ENCODE measurements at regions not wholly inside any gene's neighbourhood (a gene's known extent, or its start where the extent isn't known, plus 50 kb on each side); places are given as distances from the start of the nearest gene placed in this dataset.

GRCh38 chr5:74275171-74275992, 365.1 kb downstream of the ENC1 start:
- DNase-seq (ENCODE audit: insufficient read length, low spot score) (no peak), FAIRE-seq (no peak)

GRCh38 chr5:74274326-74274725, 366.2 kb downstream of the ENC1 start:
- FAIRE-seq (no peak), DNase-seq (ENCODE audit: insufficient read length, low spot score) (no peak)

- DNase-seq (ENCODE audit: insufficient read length, low spot score) (peak; percentile 43), FAIRE-seq (peak; percentile 54)
Observed at GRCh38 chr5:74272831-74273451, 367.6 kb downstream of the ENC1 start.

- peak; percentile 51 for DNase-seq (ENCODE audit: insufficient read length, low spot score)
Observed at GRCh38 chr5:74272024-74272775, 368.3 kb downstream of the ENC1 start.

GRCh38 chr5:74268297-74268696, 372.2 kb downstream of the ENC1 start:
- no peak for DNase-seq (ENCODE audit: insufficient read length, low spot score)
- FAIRE-seq: peak; percentile 55

More at GRCh38 chr5:74272024-74272775, 368.3 kb downstream of the ENC1 start:
- peak; percentile 20 for FAIRE-seq

- no peak for FAIRE-seq
- DNase-seq (ENCODE audit: insufficient read length, low spot score): no peak
Observed at GRCh38 chr5:74266836-74267235, 373.7 kb downstream of the ENC1 start.

GRCh38 chr5:74266132-74266531, 374.4 kb downstream of the ENC1 start:
- no peak for FAIRE-seq
- DNase-seq (ENCODE audit: insufficient read length, low spot score): no peak

- no peak for DNase-seq (ENCODE audit: insufficient read length, low spot score)
- FAIRE-seq: no peak
Observed at GRCh38 chr5:74262544-74263207, 377.9 kb downstream of the ENC1 start.

- DNase-seq (ENCODE audit: insufficient read length, low spot score) (no peak), FAIRE-seq (no peak)
Observed at GRCh38 chr5:74261866-74262265, 378.7 kb downstream of the ENC1 start.

- no peak for DNase-seq (ENCODE audit: insufficient read length, low spot score)
- FAIRE-seq: no peak
Observed at GRCh38 chr5:74261421-74261820, 379.1 kb downstream of the ENC1 start.

GRCh38 chr5:74259572-74259971, 381.0 kb downstream of the ENC1 start:
- FAIRE-seq: no peak
- no peak for DNase-seq (ENCODE audit: insufficient read length, low spot score)

- FAIRE-seq (no peak), DNase-seq (ENCODE audit: insufficient read length, low spot score) (no peak)
Observed at GRCh38 chr5:74258314-74258665, 382.2 kb downstream of the ENC1 start.

- DNase-seq (ENCODE audit: insufficient read length, low spot score) (no peak), FAIRE-seq (no peak)
Observed at GRCh38 chr5:74257645-74258313, 382.7 kb downstream of the ENC1 start.

- DNase-seq (ENCODE audit: insufficient read length, low spot score) (no peak), FAIRE-seq (no peak)
Observed at GRCh38 chr5:74257060-74257527, 383.4 kb downstream of the ENC1 start.

GRCh38 chr5:74255692-74256392, 384.7 kb downstream of the ENC1 start:
- FAIRE-seq (no peak), DNase-seq (ENCODE audit: insufficient read length, low spot score) (no peak)

GRCh38 chr5:74254257-74254656, 386.3 kb downstream of the ENC1 start:
- DNase-seq (ENCODE audit: insufficient read length, low spot score) (no peak), FAIRE-seq (no peak)

- FAIRE-seq: no peak
- no peak for DNase-seq (ENCODE audit: insufficient read length, low spot score)
Observed at GRCh38 chr5:74252044-74252443, 388.5 kb downstream of the ENC1 start.

GRCh38 chr5:74251141-74252035, 389.1 kb downstream of the ENC1 start:
- DNase-seq (ENCODE audit: insufficient read length, low spot score) (peak; percentile 88), FAIRE-seq (peak; percentile 98)
